ENCODE measurements at regions not wholly inside any gene's neighbourhood (a gene's known extent, or its start where the extent isn't known, plus 50 kb on each side); places are given as distances from the start of the nearest gene placed in this dataset.

GRCh38 chr5:125579182-125579581 is 832.7 kb upstream of the ZNF608 start:
- TF ChIP-seq GATA3 (IDR thresholded peaks at IDR 0.05; ENCODE audit: low read depth, low read length) (no peak), GATA2 (IDR thresholded peaks at IDR 0.05; ENCODE audit: low read depth, low read length) (no peak)

Data from SH-SY5Y (cell line).